Ovary (tissue), 3 donors: ENCODE measurements at regions not wholly inside any gene's neighbourhood (a gene's known extent, or its start where the extent isn't known, plus 50 kb on each side); places are given as distances from the start of the nearest gene placed in this dataset.

Experiments
- CTCF ChIP-seq, 3 donors: fragments of 450-650 bp in 2 of 3; fragments of 200-600 bp in 1 of 3; IDR thresholded peaks; one replicate each; pipeline versions ENCODE4 v1.5.1 to v1.8.0; 2016 to 2022; ENCODE audit warnings: antibody characterized with exemption in 3 of 3, mild to moderate bottlenecking in 1 of 3
- EP300 ChIP-seq: sonication (generic); formaldehyde crosslinking; IDR thresholded peaks from one replicate; pipeline ENCODE4 v1.6.1; 2017; ENCODE audit warnings: antibody characterized with exemption
- POLR2A ChIP-seq: fragments of 450-650 bp; IDR thresholded peaks from one replicate; pipeline ENCODE4 v1.6.1; 2017; ENCODE audit warnings: antibody characterized with exemption, mild to moderate bottlenecking, moderate library complexity
- donor health status: DM: no; HTN: no; CAD: no.

- TF ChIP-seq CTCF (IDR thresholded peaks at IDR 0.05) (no peak), POLR2A (no peak), EP300 (no peak)
Observed at GRCh38 chr2:105618351-105618659, 126.4 kb upstream of the NCK2 start.
